HCT116 (cell line): ENCODE measurements at regions not wholly inside any gene's neighbourhood (a gene's known extent, or its start where the extent isn't known, plus 50 kb on each side); places are given as distances from the start of the nearest gene placed in this dataset.

Experiments used
- ATAC-seq: fragments of 200-7000 bp; cut with Tn5 transposase; 2 replicates; pipeline ENCODE4 v1.9.1; 2020; ENCODE audit warnings: mild to moderate bottlenecking, moderate library complexity
- BruUV-seq: library from RNA; stranded (reverse); fragments of 400-500 nt; replicated peaks from 2 replicates; lab custom pipeline; 2021; lab: Mats Ljungman, UMichigan
- CTCF ChIA-PET: fragments of 300-600 bp; sonication (Branson Sonifier 250); formaldehyde crosslinking; loops from one replicate; lab custom pipeline; 2021; ENCODE audit warnings: antibody characterized with exemption; lab: Charles Lee
- POLR2A ChIA-PET: fragments of 300-600, 350-600 bp; sonication (Branson Sonifier 250); formaldehyde crosslinking; loops from one replicate; lab custom pipeline; 2021; ENCODE audit warnings: antibody characterized with exemption; lab: Charles Lee
- RAD21 ChIA-PET, 2 experiments: fragments of 300-600 bp; sonication (Branson Sonifier 250); formaldehyde crosslinking; loops; one replicate each; lab custom pipeline; 2023; ENCODE audit warnings: low total read pairs in 2 of 2; ENCODE audit not compliant: uncharacterized antibody in 2 of 2, unreplicated experiment in 2 of 2, low non-redundant PET in 1 of 2; lab: Charles Lee
- DNase-seq: peaks from one replicate; pipeline ENCODE4 v3.0.0-alpha.2; 2010; ENCODE audit warnings: low read depth, low spot score
- H2AFZ ChIP-seq: fragments of 200-600 bp; shearing (Covaris generic), sonication (generic); 2 replicates; pipeline ENCODE4 v1.6.1; 2017; ENCODE audit warnings: low read depth, mixed run types, mixed read lengths, antibody characterized with exemption, low read length; ENCODE audit not compliant: poor library complexity, severe bottlenecking
- H3K27ac ChIP-seq: 2 replicates; pipeline ENCODE4 v1.5.1; 2012; ENCODE audit warnings: low read depth, low read length
- H3K27me3 ChIP-seq: fragments of 200-600 bp; sonication (generic); 2 replicates; pipeline ENCODE4 v1.6.1; 2016; ENCODE audit warnings: mixed run types, low read length, mixed read lengths; ENCODE audit not compliant: insufficient read depth
- H3K36me3 ChIP-seq, 2 experiments: fragments of 200-500 bp in 1 of 2; fragments of 200-600 bp in 1 of 2; sonication (Bioruptor generic) in 1 of 2; sonication (generic) in 1 of 2; 2 replicates each; pipeline versions ENCODE4 v1.5.1 to v1.6.1; 2014 to 2016; ENCODE audit warnings: low read length in 2 of 2, inconsistent platforms in 1 of 2, mixed read lengths in 1 of 2, mixed run types in 1 of 2; ENCODE audit not compliant: insufficient read depth in 2 of 2, control insufficient read depth in 1 of 2
- H3K4me1 ChIP-seq, 2 experiments: fragments of 200-600 bp in 1 of 2; sonication (generic) in 1 of 2; 2 replicates each; pipeline versions ENCODE4 v1.5.1 to v1.6.1; 2012 to 2017; ENCODE audit warnings: low read length in 2 of 2, inconsistent platforms in 1 of 2, mild to moderate bottlenecking in 1 of 2, mixed read lengths in 1 of 2, mixed run types in 1 of 2, moderate library complexity in 1 of 2; ENCODE audit not compliant: insufficient read depth in 2 of 2, control insufficient read depth in 1 of 2
- H3K4me2 ChIP-seq: fragments of 200-600 bp; sonication (generic); 2 replicates; pipeline ENCODE4 v1.6.1; 2017; ENCODE audit warnings: mixed run types, low read length, mixed read lengths
- H3K4me3 ChIP-seq, 2 experiments: fragments of 200-600 bp in 1 of 2; sonication (generic) in 1 of 2; replicated peaks in 1 of 2; 2 replicates each; pipeline ENCODE4 v1.5.1; 2011 to 2016; ENCODE audit warnings: low read length in 2 of 2, control low read depth in 1 of 2, low read depth in 1 of 2, mild to moderate bottlenecking in 1 of 2, mixed read lengths in 1 of 2, mixed run types in 1 of 2
- H3K79me2 ChIP-seq: fragments of 200-600 bp; sonication (generic); 2 replicates; pipeline ENCODE4 v1.6.1; 2017; ENCODE audit warnings: mild to moderate bottlenecking, mixed run types, low read length, moderate library complexity, mixed read lengths; ENCODE audit not compliant: insufficient read depth
- H3K9ac ChIP-seq: fragments of 200-600 bp; sonication (generic); 2 replicates; pipeline ENCODE4 v1.6.1; 2016; ENCODE audit warnings: low read length, mixed read lengths
- H3K9me2 ChIP-seq: fragments of 200-600 bp; sonication (generic), shearing (Covaris generic); 2 replicates; pipeline ENCODE4 v1.6.1; 2017; ENCODE audit warnings: mixed run types, mild to moderate bottlenecking, moderate library complexity; ENCODE audit not compliant: insufficient read depth
- H3K9me3 ChIP-seq, 2 experiments: fragments of 200-500 bp in 1 of 2; fragments of 200-600 bp in 1 of 2; sonication (Bioruptor generic) in 1 of 2; sonication (generic) in 1 of 2; 2 replicates each; pipeline ENCODE4 v1.6.1; 2014 to 2017; ENCODE audit warnings: low read length in 2 of 2, mixed read lengths in 2 of 2, inconsistent platforms in 1 of 2, low read depth in 1 of 2, mild to moderate bottlenecking in 1 of 2, mixed run types in 1 of 2, moderate library complexity in 1 of 2; ENCODE audit not compliant: control insufficient read depth in 1 of 2, insufficient read depth in 1 of 2
- H4K20me1 ChIP-seq: fragments of 200-600 bp; sonication (generic), shearing (Covaris generic); 2 replicates; pipeline ENCODE4 v1.6.1; 2017; ENCODE audit warnings: mixed run types, mild to moderate bottlenecking, moderate library complexity; ENCODE audit not compliant: insufficient read depth
- CEBPB ChIP-seq: IDR thresholded peaks from 2 replicates; pipeline ENCODE4 v1.6.1; 2012; ENCODE audit warnings: low read depth
- EGR1 ChIP-seq: IDR thresholded peaks from 2 replicates; pipeline ENCODE4 v1.6.1; 2012; ENCODE audit warnings: low read depth
- ELF1 ChIP-seq: IDR thresholded peaks from 2 replicates; pipeline ENCODE4 v1.6.1; 2012; ENCODE audit warnings: low read depth, borderline replicate concordance
- EZH2 ChIP-seq: fragments of 200-600 bp; sonication (generic); IDR thresholded peaks from 2 replicates; pipeline ENCODE4 v1.6.1; 2017; ENCODE audit warnings: antibody characterized with exemption, mixed run types
- EZH2phosphoT487 ChIP-seq: fragments of 200-600 bp; IDR thresholded peaks from 2 replicates; pipeline ENCODE4 v1.6.1; 2018; ENCODE audit warnings: antibody characterized with exemption, borderline replicate concordance
- FOSL1 ChIP-seq: IDR thresholded peaks from 2 replicates; pipeline ENCODE4 v1.6.1; 2012; ENCODE audit warnings: low read depth
- JUND ChIP-seq: IDR thresholded peaks from 2 replicates; pipeline ENCODE4 v1.6.1; 2012
- POLR2A ChIP-seq: IDR thresholded peaks from 2 replicates; pipeline ENCODE4 v1.7.0; 2011; ENCODE audit warnings: borderline replicate concordance; ENCODE audit not compliant: insufficient read depth, insufficient read length; ENCODE audit errors: extremely low read depth
- RAD21 ChIP-seq: IDR thresholded peaks from 2 replicates; pipeline ENCODE4 v1.6.1; 2012; ENCODE audit warnings: low read depth, mild to moderate bottlenecking
- SIN3A ChIP-seq: IDR thresholded peaks from 2 replicates; pipeline ENCODE4 v1.6.1; 2012; ENCODE audit warnings: low read depth
- SP1 ChIP-seq: IDR thresholded peaks from 2 replicates; pipeline ENCODE4 v1.6.1; 2012; ENCODE audit warnings: low read depth
- TCF7L2 ChIP-seq: IDR thresholded peaks from 2 replicates; pipeline ENCODE4 v1.7.0; 2011; ENCODE audit warnings: borderline replicate concordance, inconsistent platforms; ENCODE audit not compliant: insufficient read depth, insufficient read length; ENCODE audit errors: extremely low read depth
- YY1 ChIP-seq: IDR thresholded peaks from 2 replicates; pipeline ENCODE4 v1.6.1; 2011; ENCODE audit warnings: low read length, low read depth, moderate library complexity, mild to moderate bottlenecking; ENCODE audit not compliant: insufficient replicate concordance; ENCODE audit errors: extremely low read depth
- ZFX ChIP-seq: fragments of 450-650 bp; IDR thresholded peaks from 2 replicates; pipeline ENCODE4 v1.6.1; 2017
- intact Hi-C: fragments of 100-400 bp; cut with micrococcal nuclease; formaldehyde crosslinking; loops from 2 replicates; pipeline ENCODE4 v1.10.0; 2022
- TF ChIP-seq, protein P1 (sequence below): IDR thresholded peaks from 2 replicates; pipeline ENCODE4 v1.6.1; 2012
- TF ChIP-seq, protein P2 (sequence below), 3 experiments: fragments of 200-600 bp in 1 of 3; sonication (generic) in 1 of 3; IDR thresholded peaks in 2 of 3; conservative IDR thresholded peaks in 1 of 3; 2 replicates each; pipeline ENCODE4 v1.5.1; 2012 to 2017; ENCODE audit warnings: low read depth in 2 of 3, low read length in 2 of 3, antibody characterized with exemption in 1 of 3, borderline replicate concordance in 1 of 3, control low read depth in 1 of 3, mild to moderate bottlenecking in 1 of 3, mixed read lengths in 1 of 3, mixed run types in 1 of 3, moderate library complexity in 1 of 3; ENCODE audit not compliant: insufficient read depth in 1 of 3
- TF ChIP-seq, protein P3 (sequence below): IDR thresholded peaks from 2 replicates; pipeline ENCODE4 v1.6.1; 2012

DNA sequence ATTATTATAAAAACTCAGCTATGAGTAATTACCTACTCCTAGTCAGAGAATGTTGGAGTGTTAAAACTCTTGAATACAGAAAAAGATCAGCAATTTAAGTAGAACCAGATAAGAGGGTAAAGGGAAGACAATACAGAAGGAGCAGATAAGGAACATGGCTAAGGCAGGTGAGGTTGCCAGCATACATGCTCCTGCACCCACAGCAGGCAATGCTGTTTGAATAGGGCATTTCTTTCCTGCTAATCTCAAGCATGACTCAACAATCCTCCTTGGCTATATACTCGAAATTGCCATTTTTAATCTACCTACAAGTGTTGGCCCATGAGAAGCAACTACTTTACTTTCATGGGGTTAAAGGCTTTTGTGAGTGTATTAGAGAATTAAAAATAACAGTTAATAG, 494.5 kb downstream of the DIPK2A start:
- no peaks in the 10 kb centered on the region for H3K27me3 ChIP-seq
- no TSS peak for BruUV-seq
- H3K4me2 ChIP-seq = no peak overlapping the region
- RAD21 ChIA-PET = no interaction called here
- no peak overlapping the region for H3K9ac ChIP-seq
- H3K27ac ChIP-seq = no peak overlapping the region
- TF ChIP-seq TCF7L2 = no peak
- TF ChIP-seq YY1 = no peak
- TF ChIP-seq, protein P1, sequence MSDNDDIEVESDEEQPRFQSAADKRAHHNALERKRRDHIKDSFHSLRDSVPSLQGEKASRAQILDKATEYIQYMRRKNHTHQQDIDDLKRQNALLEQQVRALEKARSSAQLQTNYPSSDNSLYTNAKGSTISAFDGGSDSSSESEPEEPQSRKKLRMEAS = no peak
- no peak for TF ChIP-seq ZFX
- TF ChIP-seq, protein P2, sequence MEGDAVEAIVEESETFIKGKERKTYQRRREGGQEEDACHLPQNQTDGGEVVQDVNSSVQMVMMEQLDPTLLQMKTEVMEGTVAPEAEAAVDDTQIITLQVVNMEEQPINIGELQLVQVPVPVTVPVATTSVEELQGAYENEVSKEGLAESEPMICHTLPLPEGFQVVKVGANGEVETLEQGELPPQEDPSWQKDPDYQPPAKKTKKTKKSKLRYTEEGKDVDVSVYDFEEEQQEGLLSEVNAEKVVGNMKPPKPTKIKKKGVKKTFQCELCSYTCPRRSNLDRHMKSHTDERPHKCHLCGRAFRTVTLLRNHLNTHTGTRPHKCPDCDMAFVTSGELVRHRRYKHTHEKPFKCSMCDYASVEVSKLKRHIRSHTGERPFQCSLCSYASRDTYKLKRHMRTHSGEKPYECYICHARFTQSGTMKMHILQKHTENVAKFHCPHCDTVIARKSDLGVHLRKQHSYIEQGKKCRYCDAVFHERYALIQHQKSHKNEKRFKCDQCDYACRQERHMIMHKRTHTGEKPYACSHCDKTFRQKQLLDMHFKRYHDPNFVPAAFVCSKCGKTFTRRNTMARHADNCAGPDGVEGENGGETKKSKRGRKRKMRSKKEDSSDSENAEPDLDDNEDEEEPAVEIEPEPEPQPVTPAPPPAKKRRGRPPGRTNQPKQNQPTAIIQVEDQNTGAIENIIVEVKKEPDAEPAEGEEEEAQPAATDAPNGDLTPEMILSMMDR (IDR thresholded peaks at IDR 0.05 in 2 of 3, conservative IDR thresholded peaks at IDR 0.05 in 1 of 3; ENCODE audit: borderline replicate concordance in 1 of 3, insufficient read depth in 1 of 3, low read depth in 2 of 3, low read length in 2 of 3) = no peak
- TF ChIP-seq RAD21 = no peak
- no peak for TF ChIP-seq SP1
- no peak for TF ChIP-seq POLR2A
- no peak for TF ChIP-seq EZH2
- TF ChIP-seq ELF1 = no peak
- TF ChIP-seq, protein P3, sequence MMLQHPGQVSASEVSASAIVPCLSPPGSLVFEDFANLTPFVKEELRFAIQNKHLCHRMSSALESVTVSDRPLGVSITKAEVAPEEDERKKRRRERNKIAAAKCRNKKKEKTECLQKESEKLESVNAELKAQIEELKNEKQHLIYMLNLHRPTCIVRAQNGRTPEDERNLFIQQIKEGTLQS = no peak
- TF ChIP-seq EZH2phosphoT487 = no peak
- no peak for TF ChIP-seq EGR1
- TF ChIP-seq JUND = no peak
- no peak for TF ChIP-seq FOSL1
- no peak for TF ChIP-seq CEBPB
- TF ChIP-seq SIN3A = no peak
- no peak for DNase-seq
- no peaks in the 10 kb centered on the region for H3K79me2 ChIP-seq
- no peak for ATAC-seq
- H3K9me2 ChIP-seq = no peaks in the 10 kb centered on the region
- CTCF ChIA-PET = no interaction called here
- H3K36me3 ChIP-seq = no peaks in the 10 kb centered on the region
- POLR2A ChIA-PET = no interaction called here
- no peak overlapping the region for H2AFZ ChIP-seq
- no peaks in the 10 kb centered on the region for H3K9me3 ChIP-seq
- intact Hi-C loops = no loop called here
- H3K4me1 ChIP-seq = no peaks in the 10 kb centered on the region
- H3K4me3 ChIP-seq = no peak overlapping the region
- H4K20me1 ChIP-seq = no peaks in the 10 kb centered on the region
